ENCODE measurements at regions not wholly inside any gene's neighbourhood (a gene's known extent, or its start where the extent isn't known, plus 50 kb on each side); places are given as distances from the start of the nearest gene placed in this dataset.

GRCh38 chr9:82599336-82599949 is 463.5 kb downstream of the RASEF start:
- no peaks in the 10 kb centered on the region for H3K4me1 Mint-ChIP-seq (ENCODE audit: low read depth)
- no peaks in the 10 kb centered on the region for H3K9me3 Mint-ChIP-seq
- no peak for DNase-seq
- no peak overlapping the region for H3K27ac Mint-ChIP-seq
- no peaks in the 10 kb centered on the region for H3K36me3 Mint-ChIP-seq (ENCODE audit: low read depth)
- TF ChIP-seq CTCF (IDR thresholded peaks at IDR 0.05), result no peak
- H3K4me3 Mint-ChIP-seq, result no peak overlapping the region
- peaks cover 2% of the 10 kb centered on the region for H3K27me3 Mint-ChIP-seq (ENCODE audit: insufficient read depth)

GRCh38 chr9:82600536-82601292 is 462.2 kb downstream of the RASEF start:
- H3K4me3 Mint-ChIP-seq, result no peak overlapping the region
- no peaks in the 10 kb centered on the region for H3K36me3 Mint-ChIP-seq (ENCODE audit: low read depth)
- no peak for DNase-seq
- no peaks in the 10 kb centered on the region for H3K4me1 Mint-ChIP-seq (ENCODE audit: low read depth)
- peaks cover 2% of the 10 kb centered on the region for H3K27me3 Mint-ChIP-seq (ENCODE audit: insufficient read depth)
- no peaks in the 10 kb centered on the region for H3K9me3 Mint-ChIP-seq
- no peak overlapping the region for H3K27ac Mint-ChIP-seq
- TF ChIP-seq CTCF (IDR thresholded peaks at IDR 0.05), result no peak

GRCh38 chr9:82601293-82601771 is 461.6 kb downstream of the RASEF start:
- H3K4me3 Mint-ChIP-seq, result no peak overlapping the region
- DNase-seq, result no peak
- H3K27ac Mint-ChIP-seq, result no peak overlapping the region
- no peaks in the 10 kb centered on the region for H3K36me3 Mint-ChIP-seq (ENCODE audit: low read depth)
- no peaks in the 10 kb centered on the region for H3K9me3 Mint-ChIP-seq
- peaks cover 2% of the 10 kb centered on the region for H3K27me3 Mint-ChIP-seq (ENCODE audit: insufficient read depth)
- no peaks in the 10 kb centered on the region for H3K4me1 Mint-ChIP-seq (ENCODE audit: low read depth)
- no peak for TF ChIP-seq CTCF (IDR thresholded peaks at IDR 0.05)

GRCh38 chr9:82604947-82605656 is 457.8 kb downstream of the RASEF start:
- Mint-ChIP-seq H3K9me3 (no peaks in the 10 kb centered on the region), H3K36me3 (ENCODE audit: low read depth) (no peaks in the 10 kb centered on the region), H3K27me3 (ENCODE audit: insufficient read depth) (no peaks in the 10 kb centered on the region; the same call in none of the 2 replicates), H3K4me1 (ENCODE audit: low read depth) (no peaks in the 10 kb centered on the region), H3K4me3 (no peak overlapping the region), H3K27ac (no peak overlapping the region)
- no peak for DNase-seq
- TF ChIP-seq CTCF (IDR thresholded peaks at IDR 0.05), result no peak

GRCh38 chr9:82605657-82606031 is 457.3 kb downstream of the RASEF start:
- Mint-ChIP-seq H3K9me3 (no peaks in the 10 kb centered on the region), H3K36me3 (ENCODE audit: low read depth) (no peaks in the 10 kb centered on the region), H3K27ac (no peak overlapping the region), H3K4me1 (ENCODE audit: low read depth) (no peaks in the 10 kb centered on the region), H3K27me3 (ENCODE audit: insufficient read depth) (peaks cover 1% of the 10 kb centered on the region), H3K4me3 (no peak overlapping the region)
- no peak for TF ChIP-seq CTCF (IDR thresholded peaks at IDR 0.05)
- no peak for DNase-seq
